Esophagus muscularis mucosa (tissue), 3 donors: ENCODE measurements at regions not wholly inside any gene's neighbourhood (a gene's known extent, or its start where the extent isn't known, plus 50 kb on each side); places are given as distances from the start of the nearest gene placed in this dataset.

Experiments used
- CTCF ChIP-seq, 3 experiments: fragments of 200-600 bp in 2 of 3; fragments of 450-650 bp in 1 of 3; sonication (generic) in 2 of 3; IDR thresholded peaks; one replicate each; pipeline ENCODE4 v1.5.1; 2017 to 2019; ENCODE audit warnings: antibody characterized with exemption in 3 of 3, mild to moderate bottlenecking in 2 of 3, moderate library complexity in 1 of 3
- POLR2AphosphoS5 ChIP-seq, 2 donors: sonication (generic); formaldehyde crosslinking; IDR thresholded peaks; one replicate each; pipeline ENCODE4 v1.6.1; 2017; ENCODE audit warnings: antibody characterized with exemption in 2 of 2

DNA sequence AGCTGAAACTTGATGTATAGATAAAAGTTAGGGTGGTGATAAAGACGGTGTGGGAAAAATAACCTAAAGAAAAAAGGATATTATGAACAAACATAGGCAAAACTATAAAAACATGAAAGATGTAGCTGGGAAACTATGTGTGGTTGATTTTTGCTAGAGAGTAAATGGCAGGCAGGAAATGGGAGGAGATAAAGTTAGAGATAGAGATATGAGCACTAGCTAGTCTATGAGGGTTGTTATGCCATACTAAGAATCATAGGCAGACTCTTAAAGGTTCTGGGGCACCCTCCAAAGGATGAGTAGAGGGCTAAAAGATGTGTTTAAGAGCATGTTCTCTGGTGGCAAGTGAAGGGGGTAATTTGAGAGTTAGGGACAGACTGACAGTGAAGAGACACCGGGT, 1109.2 kb downstream of the GATA3 start:
- TF ChIP-seq POLR2AphosphoS5 (IDR thresholded peaks at IDR 0.05), result no peak
- TF ChIP-seq CTCF (IDR thresholded peaks at IDR 0.05), result no peak
